SU-DHL-6 (cell line): ENCODE measurements at regions not wholly inside any gene's neighbourhood (a gene's known extent, or its start where the extent isn't known, plus 50 kb on each side); places are given as distances from the start of the nearest gene placed in this dataset.

Experiments
- CTCF ChIP-seq: fragments of 200-600 bp; sonication (generic); IDR thresholded peaks from one replicate; pipeline ENCODE4 v1.5.1; 2017; ENCODE audit warnings: antibody characterized with exemption, mild to moderate bottlenecking, low read length, moderate library complexity; ENCODE audit not compliant: insufficient read depth, poor library complexity, severe bottlenecking
- EZH2phosphoT487 ChIP-seq: fragments of 200-600 bp; sonication (generic), shearing (Covaris generic); conservative IDR thresholded peaks from 2 replicates; pipeline ENCODE4 v1.6.1; 2018; ENCODE audit warnings: mild to moderate bottlenecking, antibody characterized with exemption, low read length, moderate library complexity, mixed read lengths

GRCh38 chr2:48173141-48173540 lies 141.3 kb upstream of the FOXN2 start:
- TF ChIP-seq CTCF (no peak), EZH2phosphoT487 (no peak)
